DND-41 (cell line): ENCODE measurements at regions not wholly inside any gene's neighbourhood (a gene's known extent, or its start where the extent isn't known, plus 50 kb on each side); places are given as distances from the start of the nearest gene placed in this dataset.

Experiments
- ATAC-seq: fragments of 200-7000 bp; cut with Tn5 transposase; 3 replicates; pipeline ENCODE4 v1.9.1; 2021; ENCODE audit warnings: low read depth; ENCODE audit not compliant: insufficient read depth
- DNase-seq: peaks from one replicate; pipeline ENCODE4 v3.0.0-alpha.2; 2020
- H2AFZ ChIP-seq: 2 replicates; pipeline ENCODE4 v1.6.0; 2012; ENCODE audit warnings: low read depth, low read length
- H3K27ac ChIP-seq: 2 replicates; pipeline ENCODE4 v1.5.1; 2012; ENCODE audit warnings: low read length, inconsistent platforms
- H3K27me3 ChIP-seq: fragments of 200-600 bp; sonication (generic); 2 replicates; pipeline ENCODE4 v1.6.0; 2012; ENCODE audit warnings: low read length, mild to moderate bottlenecking, inconsistent platforms; ENCODE audit not compliant: insufficient read depth, poor library complexity
- H3K36me3 ChIP-seq: 2 replicates; pipeline ENCODE4 v1.5.1; 2012; ENCODE audit warnings: low read length, inconsistent platforms; ENCODE audit not compliant: insufficient read depth
- H3K4me1 ChIP-seq: 2 replicates; pipeline ENCODE4 v1.5.1; 2012; ENCODE audit warnings: mild to moderate bottlenecking, low read length; ENCODE audit not compliant: insufficient read depth
- H3K4me2 ChIP-seq: 2 replicates; pipeline ENCODE4 v1.6.0; 2012; ENCODE audit warnings: mild to moderate bottlenecking, moderate library complexity, low read length, inconsistent platforms; ENCODE audit not compliant: insufficient read depth
- H3K4me3 ChIP-seq, 2 experiments: fragments of 200-600 bp in 1 of 2; shearing (Covaris generic) in 1 of 2; 2 replicates each; pipeline ENCODE4 v1.5.1; 2012 to 2016; ENCODE audit warnings: inconsistent platforms in 2 of 2, low read length in 2 of 2, mild to moderate bottlenecking in 2 of 2, low read depth in 1 of 2, moderate library complexity in 1 of 2
- H3K79me2 ChIP-seq: 2 replicates; pipeline ENCODE4 v1.6.0; 2012; ENCODE audit warnings: low read length, inconsistent platforms; ENCODE audit not compliant: insufficient read depth
- H3K9ac ChIP-seq: 2 replicates; pipeline ENCODE4 v1.6.0; 2012; ENCODE audit warnings: low read depth, mild to moderate bottlenecking, inconsistent platforms, low read length, moderate library complexity
- H3K9me3 ChIP-seq: 2 replicates; pipeline ENCODE4 v1.5.1; 2012; ENCODE audit warnings: low read length, moderate library complexity, mild to moderate bottlenecking, inconsistent platforms; ENCODE audit not compliant: insufficient read depth, severe bottlenecking
- H4K20me1 ChIP-seq: 2 replicates; pipeline ENCODE4 v1.6.0; 2012; ENCODE audit warnings: low read length; ENCODE audit not compliant: insufficient read depth
- EZH2 ChIP-seq: IDR thresholded peaks from 3 replicates; pipeline ENCODE4 v1.6.1; 2012; ENCODE audit warnings: borderline replicate concordance, low read depth, mild to moderate bottlenecking, moderate library complexity, low read length, inconsistent platforms; ENCODE audit not compliant: severe bottlenecking
- TF ChIP-seq, protein P1 (sequence below): IDR thresholded peaks from 2 replicates; pipeline ENCODE4 v1.5.1; 2012; ENCODE audit warnings: borderline replicate concordance, low read length, moderate library complexity, mild to moderate bottlenecking; ENCODE audit not compliant: poor library complexity, severe bottlenecking; ENCODE audit errors: extremely low read depth

DNA sequence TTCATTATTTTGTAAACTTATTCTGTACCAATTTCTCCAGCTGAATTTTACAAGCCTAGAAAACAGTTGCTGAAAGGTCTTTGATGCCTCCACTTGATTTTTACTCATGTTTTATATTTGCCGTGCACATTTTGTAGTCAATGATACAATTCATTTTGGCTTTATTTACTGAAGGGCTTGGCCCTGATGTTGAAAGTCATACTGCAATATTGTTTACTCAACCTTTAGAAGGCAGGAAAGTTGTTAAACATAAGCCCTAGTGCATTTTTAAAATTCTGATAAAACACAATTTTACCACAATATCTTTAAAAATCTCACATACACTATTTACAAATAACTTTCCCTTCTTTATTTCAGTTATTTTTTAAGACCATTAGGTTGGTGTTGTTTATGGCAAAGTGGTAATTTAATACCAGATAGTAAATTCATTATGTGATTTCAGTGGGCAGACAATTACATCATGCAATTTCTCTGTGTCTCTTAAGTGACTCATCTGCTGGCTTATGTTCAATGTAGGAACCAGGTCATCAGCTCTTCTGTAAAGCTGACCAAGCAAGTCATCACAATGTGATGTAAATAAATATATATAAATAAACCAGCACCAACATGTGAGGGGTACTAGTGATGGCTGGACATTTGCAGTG, 121.1 kb upstream of the SLC35B3 start:
- no peak overlapping the region for H3K27ac ChIP-seq
- H3K9me3 ChIP-seq, result no peaks in the 10 kb centered on the region
- H2AFZ ChIP-seq, result no peak overlapping the region
- H3K4me2 ChIP-seq, result no peak overlapping the region
- no peak overlapping the region for H3K4me3 ChIP-seq
- no peaks in the 10 kb centered on the region for H4K20me1 ChIP-seq
- TF ChIP-seq EZH2, result no peak
- TF ChIP-seq, protein P1, sequence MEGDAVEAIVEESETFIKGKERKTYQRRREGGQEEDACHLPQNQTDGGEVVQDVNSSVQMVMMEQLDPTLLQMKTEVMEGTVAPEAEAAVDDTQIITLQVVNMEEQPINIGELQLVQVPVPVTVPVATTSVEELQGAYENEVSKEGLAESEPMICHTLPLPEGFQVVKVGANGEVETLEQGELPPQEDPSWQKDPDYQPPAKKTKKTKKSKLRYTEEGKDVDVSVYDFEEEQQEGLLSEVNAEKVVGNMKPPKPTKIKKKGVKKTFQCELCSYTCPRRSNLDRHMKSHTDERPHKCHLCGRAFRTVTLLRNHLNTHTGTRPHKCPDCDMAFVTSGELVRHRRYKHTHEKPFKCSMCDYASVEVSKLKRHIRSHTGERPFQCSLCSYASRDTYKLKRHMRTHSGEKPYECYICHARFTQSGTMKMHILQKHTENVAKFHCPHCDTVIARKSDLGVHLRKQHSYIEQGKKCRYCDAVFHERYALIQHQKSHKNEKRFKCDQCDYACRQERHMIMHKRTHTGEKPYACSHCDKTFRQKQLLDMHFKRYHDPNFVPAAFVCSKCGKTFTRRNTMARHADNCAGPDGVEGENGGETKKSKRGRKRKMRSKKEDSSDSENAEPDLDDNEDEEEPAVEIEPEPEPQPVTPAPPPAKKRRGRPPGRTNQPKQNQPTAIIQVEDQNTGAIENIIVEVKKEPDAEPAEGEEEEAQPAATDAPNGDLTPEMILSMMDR, result no peak
- H3K4me1 ChIP-seq, result no peaks in the 10 kb centered on the region
- ATAC-seq, result no peak
- H3K36me3 ChIP-seq, result no peaks in the 10 kb centered on the region
- no peaks in the 10 kb centered on the region for H3K79me2 ChIP-seq
- H3K27me3 ChIP-seq, result no peaks in the 10 kb centered on the region
- H3K9ac ChIP-seq, result no peak overlapping the region
- DNase-seq, result no peak

GRCh38 chr6:8551993-8552392, 116.6 kb upstream of the SLC35B3 start:
- TF ChIP-seq, protein P1, result no peak
- no peak for TF ChIP-seq EZH2
- H3K9me3 ChIP-seq, result no peaks in the 10 kb centered on the region
- H3K4me2 ChIP-seq, result no peak overlapping the region
- H3K4me3 ChIP-seq, result no peak overlapping the region
- ATAC-seq (no peak), DNase-seq (no peak)
- H3K27ac ChIP-seq, result no peak overlapping the region
- no peaks in the 10 kb centered on the region for H3K79me2 ChIP-seq
- no peaks in the 10 kb centered on the region for H3K27me3 ChIP-seq
- H3K9ac ChIP-seq, result no peak overlapping the region
- H2AFZ ChIP-seq, result no peak overlapping the region
- no peaks in the 10 kb centered on the region for H3K36me3 ChIP-seq
- H3K4me1 ChIP-seq, result no peaks in the 10 kb centered on the region
- H4K20me1 ChIP-seq, result no peaks in the 10 kb centered on the region

GRCh38 chr6:8551386-8551785, 116.0 kb upstream of the SLC35B3 start:
- TF ChIP-seq EZH2, result no peak
- TF ChIP-seq, protein P1, result no peak
- Histone ChIP-seq H2AFZ (no peak overlapping the region), H3K27ac (no peak overlapping the region), H4K20me1 (no peaks in the 10 kb centered on the region), H3K9ac (no peak overlapping the region), H3K27me3 (no peaks in the 10 kb centered on the region), H3K4me1 (no peaks in the 10 kb centered on the region), H3K79me2 (no peaks in the 10 kb centered on the region), H3K9me3 (no peaks in the 10 kb centered on the region), H3K4me3 (no peak overlapping the region), H3K36me3 (no peaks in the 10 kb centered on the region), H3K4me2 (no peak overlapping the region)
- ATAC-seq (no peak), DNase-seq (no peak)

- TF ChIP-seq, protein P1, result no peak
- no peak for TF ChIP-seq EZH2
- no peak for ATAC-seq
- Histone ChIP-seq H3K4me1 (no peaks in the 10 kb centered on the region), H4K20me1 (no peaks in the 10 kb centered on the region), H3K4me3 (no peak overlapping the region), H3K27me3 (no peaks in the 10 kb centered on the region), H3K79me2 (no peaks in the 10 kb centered on the region), H2AFZ (no peak overlapping the region), H3K36me3 (no peaks in the 10 kb centered on the region), H3K9me3 (no peaks in the 10 kb centered on the region), H3K9ac (no peak overlapping the region), H3K4me2 (no peak overlapping the region), H3K27ac (no peak overlapping the region)
- no peak for DNase-seq
Observed at GRCh38 chr6:8549074-8549790, 113.9 kb upstream of the SLC35B3 start.
